SK-N-SH (cell line): ENCODE measurements at regions not wholly inside any gene's neighbourhood (a gene's known extent, or its start where the extent isn't known, plus 50 kb on each side); places are given as distances from the start of the nearest gene placed in this dataset.
"Not testable (repeated sequence)": the region's sequence is repeated elsewhere in the genome, so short reads cannot be mapped to it uniquely, and the experiment has no call there.

ENCODE experiments used
- CTCF ChIA-PET: fragments of 300-600, 350-600 bp; formaldehyde crosslinking; extraction: SDS; loops from one replicate; lab custom pipeline; 2021; lab: Yijun Ruan, JAX
- POLR2A ChIA-PET: fragments of 350-600 bp; sonication (Branson Sonifier 250); formaldehyde crosslinking; extraction: SDS; loops from one replicate; lab custom pipeline; 2020; ENCODE audit warnings: antibody characterized with exemption, inconsistent platforms; lab: Yijun Ruan, JAX
- DNase-seq: peaks from one replicate; pipeline ENCODE4 v3.0.0; 2012
- H2AFZ ChIP-seq: fragments of 200-600 bp; sonication (generic); 2 replicates; pipeline ENCODE4 v1.8.1; 2016; ENCODE audit warnings: antibody characterized with exemption, mild to moderate bottlenecking, low read depth
- H3F3A ChIP-seq: fragments of 200-600 bp; sonication (generic); replicated peaks from 2 replicates; pipeline ENCODE3; 2016; ENCODE audit warnings: antibody characterized with exemption, mild to moderate bottlenecking; ENCODE audit not compliant: insufficient read depth
- H3K27ac ChIP-seq, 2 experiments: fragments of 200-500 bp in 1 of 2; fragments of 200-600 bp in 1 of 2; sonication (Bioruptor generic) in 1 of 2; sonication (generic), shearing (Covaris generic) in 1 of 2; 2 replicates each; pipeline versions ENCODE4 v1.5.1 to v1.6.1; 2014 to 2016; ENCODE audit warnings: low read depth in 2 of 2, inconsistent platforms in 1 of 2, low read length in 1 of 2, mild to moderate bottlenecking in 1 of 2, mixed read lengths in 1 of 2
- H3K27me3 ChIP-seq: fragments of 200-600 bp; sonication (generic), shearing (Covaris generic); 2 replicates; pipeline ENCODE4 v1.6.1; 2016; ENCODE audit warnings: mixed run types; ENCODE audit not compliant: insufficient read depth
- H3K36me3 ChIP-seq, 2 experiments: fragments of 200-500 bp in 1 of 2; fragments of 200-600 bp in 1 of 2; sonication (Bioruptor generic) in 1 of 2; sonication (generic) in 1 of 2; replicated peaks in 1 of 2; 2 replicates each; pipeline versions ENCODE3 to v1.5.1; 2014 to 2016; ENCODE audit warnings: low read length in 1 of 2, mild to moderate bottlenecking in 1 of 2; ENCODE audit not compliant: insufficient read depth in 2 of 2, control insufficient read depth in 1 of 2
- H3K4me1 ChIP-seq, 2 experiments: fragments of 200-500 bp in 1 of 2; fragments of 200-600 bp in 1 of 2; sonication (Bioruptor generic) in 1 of 2; sonication (generic), shearing (Covaris generic) in 1 of 2; 2 replicates each; pipeline versions ENCODE4 v1.5.1 to v1.6.1; 2014 to 2016; ENCODE audit warnings: low read depth in 1 of 2, low read length in 1 of 2, mixed run types in 1 of 2; ENCODE audit not compliant: insufficient read depth in 2 of 2, control insufficient read depth in 1 of 2
- H3K4me2 ChIP-seq: fragments of 200-600 bp; sonication (generic), shearing (Covaris generic); 2 replicates; pipeline ENCODE4 v1.6.1; 2017; ENCODE audit warnings: mixed run types
- H3K4me3 ChIP-seq, 2 experiments: fragments of 200-500 bp in 1 of 2; fragments of 200-600 bp in 1 of 2; sonication (Bioruptor generic) in 1 of 2; sonication (generic), shearing (Covaris generic) in 1 of 2; 2 replicates each; pipeline versions ENCODE4 v1.5.1 to v1.8.1; 2014 to 2016; ENCODE audit warnings: low read depth in 2 of 2, inconsistent platforms in 1 of 2, low read length in 1 of 2, mild to moderate bottlenecking in 1 of 2, mixed read lengths in 1 of 2, moderate library complexity in 1 of 2
- H3K79me2 ChIP-seq: fragments of 200-600 bp; sonication (generic); 2 replicates; pipeline ENCODE4 v1.8.1; 2017; ENCODE audit warnings: mild to moderate bottlenecking; ENCODE audit not compliant: insufficient read depth
- H3K9ac ChIP-seq: fragments of 200-600 bp; sonication (generic); 2 replicates; pipeline ENCODE4 v1.6.1; 2017; ENCODE audit warnings: mixed run types
- H3K9me2 ChIP-seq: fragments of 200-600 bp; sonication (generic); 2 replicates; pipeline ENCODE4 v1.6.1; 2017; ENCODE audit warnings: mixed run types
- H3K9me3 ChIP-seq: fragments of 200-600 bp; sonication (generic); 2 replicates; pipeline ENCODE4 v1.6.1; 2017; ENCODE audit warnings: mixed run types, mild to moderate bottlenecking, moderate library complexity
- H4K20me1 ChIP-seq: fragments of 200-600 bp; sonication (generic); 2 replicates; pipeline ENCODE4 v1.6.1; 2017; ENCODE audit warnings: mild to moderate bottlenecking, mixed run types; ENCODE audit not compliant: insufficient read depth
- CHD2 ChIP-seq: fragments of 150-350 bp; IDR thresholded peaks from 2 replicates; pipeline ENCODE4 v1.6.1; 2018; ENCODE audit warnings: low read length; ENCODE audit not compliant: partially characterized antibody
- ELF1 ChIP-seq: IDR thresholded peaks from 2 replicates; pipeline ENCODE4 v1.4.0; 2012
- EP300 ChIP-seq, 2 experiments: IDR thresholded peaks; 2 replicates each; pipeline versions ENCODE4 v1.4.0 to v1.6.1; 2012; ENCODE audit warnings: borderline replicate concordance in 1 of 2, low read depth in 1 of 2, low read length in 1 of 2
- GABPA ChIP-seq: IDR thresholded peaks from 2 replicates; pipeline ENCODE4 v1.4.0; 2012; ENCODE audit warnings: low read depth, mild to moderate bottlenecking
- GATA2 ChIP-seq: sonication (generic); formaldehyde crosslinking; IDR thresholded peaks from 2 replicates; pipeline ENCODE4 v1.5.0; 2020; ENCODE audit warnings: mild to moderate bottlenecking, missing genetic modification reagents
- MEF2A ChIP-seq: IDR thresholded peaks from 2 replicates; pipeline ENCODE4 v1.4.0; 2012; ENCODE audit warnings: low read depth, borderline replicate concordance
- MXI1 ChIP-seq: IDR thresholded peaks from 2 replicates; pipeline ENCODE4 v1.6.1; 2012; ENCODE audit warnings: mild to moderate bottlenecking, low read depth, low read length, improper control_type of control experiment
- NFIC ChIP-seq: IDR thresholded peaks from 2 replicates; pipeline ENCODE4 v1.4.0; 2012; ENCODE audit warnings: borderline replicate concordance
- RFX5 ChIP-seq: IDR thresholded peaks from 2 replicates; pipeline ENCODE4 v1.6.1; 2012; ENCODE audit warnings: mild to moderate bottlenecking, improper control_type of control experiment, low read length
- RXRA ChIP-seq: IDR thresholded peaks from 2 replicates; pipeline ENCODE4 v1.4.0; 2012; ENCODE audit warnings: low read depth, mild to moderate bottlenecking, borderline replicate concordance
- SMC3 ChIP-seq: IDR thresholded peaks from 2 replicates; pipeline ENCODE4 v1.6.1; 2012; ENCODE audit warnings: low read depth, low read length, improper control_type of control experiment
- TEAD4 ChIP-seq: IDR thresholded peaks from 2 replicates; pipeline ENCODE4 v1.4.0; 2012; ENCODE audit warnings: mild to moderate bottlenecking, borderline replicate concordance; ENCODE audit not compliant: insufficient read depth
- WGBS: methylation state at CpG from one replicate; pipeline ENCODE4 v1.1.6; 2017; ENCODE audit warnings: low lambda C conversion rate; 5-methylcytosine and 5-hydroxymethylcytosine counted together
- TF ChIP-seq, protein P1 (sequence below): IDR thresholded peaks from 2 replicates; pipeline ENCODE4 v1.4.0; 2012; ENCODE audit warnings: low read depth, borderline replicate concordance
- TF ChIP-seq, protein P2 (sequence below): fragments of 200-600 bp; sonication (generic); IDR thresholded peaks from 2 replicates; pipeline ENCODE4 v1.6.1; 2017; ENCODE audit warnings: antibody characterized with exemption, mild to moderate bottlenecking, moderate library complexity
- TF ChIP-seq, protein P3 (sequence below): fragments of 150-350 bp; IDR thresholded peaks from 2 replicates; pipeline ENCODE4 v1.6.1; 2016; ENCODE audit warnings: mild to moderate bottlenecking, low read depth, low read length
- TF ChIP-seq, protein P4 (sequence below): IDR thresholded peaks from 2 replicates; pipeline ENCODE4 v1.6.1; 2012; ENCODE audit warnings: mild to moderate bottlenecking, low read depth, low read length, moderate library complexity

DNA sequence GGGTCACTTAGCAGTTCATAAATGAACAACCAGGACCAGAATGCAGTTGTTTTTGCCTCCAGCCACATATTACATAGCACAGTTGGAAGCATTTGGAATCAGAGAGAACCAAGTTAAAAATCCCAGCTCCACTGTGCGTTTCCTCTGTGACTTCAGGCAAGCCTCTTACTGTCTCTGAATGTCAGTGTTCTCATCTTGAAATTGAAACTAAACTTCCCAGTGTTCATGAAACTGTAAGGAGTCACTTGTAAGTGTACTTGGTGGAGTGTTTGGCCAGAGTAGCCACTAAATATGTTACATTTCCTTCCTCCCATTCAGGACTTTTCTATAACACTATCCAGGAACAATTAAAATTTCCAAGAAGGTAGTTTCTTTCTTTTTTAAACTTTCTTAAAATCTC lies 276.8 kb downstream of the KCNRG start:
- Histone ChIP-seq H3K4me1 (no peaks in the 10 kb centered on the region), H4K20me1 (no peaks in the 10 kb centered on the region), H3K27ac (no peak overlapping the region), H3K4me2 (no peak overlapping the region), H3K27me3 (no peaks in the 10 kb centered on the region), H3K36me3 (no peaks in the 10 kb centered on the region), H3F3A (no peaks in the 10 kb centered on the region), H3K9ac (no peak overlapping the region), H2AFZ (no peak overlapping the region), H3K9me3 (no peaks in the 10 kb centered on the region), H3K9me2 (no peaks in the 10 kb centered on the region), H3K79me2 (no peaks in the 10 kb centered on the region), H3K4me3 (no peak overlapping the region)
- TF ChIP-seq NFIC (no peak), MEF2A (no peak), RFX5 (no peak), SMC3 (no peak), TEAD4 (no peak), CHD2 (no peak), MXI1 (no peak), GABPA (no peak), ELF1 (no peak), GATA2 (CRISPR knock-in tag) (no peak), RXRA (no peak), EP300 (IDR thresholded peaks at IDR 0.05; ENCODE audit: borderline replicate concordance in 1 of 2, low read depth in 1 of 2, low read length in 1 of 2) (no peak)
- TF ChIP-seq, protein P1, sequence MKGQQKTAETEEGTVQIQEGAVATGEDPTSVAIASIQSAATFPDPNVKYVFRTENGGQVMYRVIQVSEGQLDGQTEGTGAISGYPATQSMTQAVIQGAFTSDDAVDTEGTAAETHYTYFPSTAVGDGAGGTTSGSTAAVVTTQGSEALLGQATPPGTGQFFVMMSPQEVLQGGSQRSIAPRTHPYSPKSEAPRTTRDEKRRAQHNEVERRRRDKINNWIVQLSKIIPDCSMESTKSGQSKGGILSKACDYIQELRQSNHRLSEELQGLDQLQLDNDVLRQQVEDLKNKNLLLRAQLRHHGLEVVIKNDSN: no peak
- TF ChIP-seq, protein P2, sequence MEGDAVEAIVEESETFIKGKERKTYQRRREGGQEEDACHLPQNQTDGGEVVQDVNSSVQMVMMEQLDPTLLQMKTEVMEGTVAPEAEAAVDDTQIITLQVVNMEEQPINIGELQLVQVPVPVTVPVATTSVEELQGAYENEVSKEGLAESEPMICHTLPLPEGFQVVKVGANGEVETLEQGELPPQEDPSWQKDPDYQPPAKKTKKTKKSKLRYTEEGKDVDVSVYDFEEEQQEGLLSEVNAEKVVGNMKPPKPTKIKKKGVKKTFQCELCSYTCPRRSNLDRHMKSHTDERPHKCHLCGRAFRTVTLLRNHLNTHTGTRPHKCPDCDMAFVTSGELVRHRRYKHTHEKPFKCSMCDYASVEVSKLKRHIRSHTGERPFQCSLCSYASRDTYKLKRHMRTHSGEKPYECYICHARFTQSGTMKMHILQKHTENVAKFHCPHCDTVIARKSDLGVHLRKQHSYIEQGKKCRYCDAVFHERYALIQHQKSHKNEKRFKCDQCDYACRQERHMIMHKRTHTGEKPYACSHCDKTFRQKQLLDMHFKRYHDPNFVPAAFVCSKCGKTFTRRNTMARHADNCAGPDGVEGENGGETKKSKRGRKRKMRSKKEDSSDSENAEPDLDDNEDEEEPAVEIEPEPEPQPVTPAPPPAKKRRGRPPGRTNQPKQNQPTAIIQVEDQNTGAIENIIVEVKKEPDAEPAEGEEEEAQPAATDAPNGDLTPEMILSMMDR: no peak
- TF ChIP-seq, protein P3, sequence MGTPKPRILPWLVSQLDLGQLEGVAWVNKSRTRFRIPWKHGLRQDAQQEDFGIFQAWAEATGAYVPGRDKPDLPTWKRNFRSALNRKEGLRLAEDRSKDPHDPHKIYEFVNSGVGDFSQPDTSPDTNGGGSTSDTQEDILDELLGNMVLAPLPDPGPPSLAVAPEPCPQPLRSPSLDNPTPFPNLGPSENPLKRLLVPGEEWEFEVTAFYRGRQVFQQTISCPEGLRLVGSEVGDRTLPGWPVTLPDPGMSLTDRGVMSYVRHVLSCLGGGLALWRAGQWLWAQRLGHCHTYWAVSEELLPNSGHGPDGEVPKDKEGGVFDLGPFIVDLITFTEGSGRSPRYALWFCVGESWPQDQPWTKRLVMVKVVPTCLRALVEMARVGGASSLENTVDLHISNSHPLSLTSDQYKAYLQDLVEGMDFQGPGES: no peak
- TF ChIP-seq, protein P4, sequence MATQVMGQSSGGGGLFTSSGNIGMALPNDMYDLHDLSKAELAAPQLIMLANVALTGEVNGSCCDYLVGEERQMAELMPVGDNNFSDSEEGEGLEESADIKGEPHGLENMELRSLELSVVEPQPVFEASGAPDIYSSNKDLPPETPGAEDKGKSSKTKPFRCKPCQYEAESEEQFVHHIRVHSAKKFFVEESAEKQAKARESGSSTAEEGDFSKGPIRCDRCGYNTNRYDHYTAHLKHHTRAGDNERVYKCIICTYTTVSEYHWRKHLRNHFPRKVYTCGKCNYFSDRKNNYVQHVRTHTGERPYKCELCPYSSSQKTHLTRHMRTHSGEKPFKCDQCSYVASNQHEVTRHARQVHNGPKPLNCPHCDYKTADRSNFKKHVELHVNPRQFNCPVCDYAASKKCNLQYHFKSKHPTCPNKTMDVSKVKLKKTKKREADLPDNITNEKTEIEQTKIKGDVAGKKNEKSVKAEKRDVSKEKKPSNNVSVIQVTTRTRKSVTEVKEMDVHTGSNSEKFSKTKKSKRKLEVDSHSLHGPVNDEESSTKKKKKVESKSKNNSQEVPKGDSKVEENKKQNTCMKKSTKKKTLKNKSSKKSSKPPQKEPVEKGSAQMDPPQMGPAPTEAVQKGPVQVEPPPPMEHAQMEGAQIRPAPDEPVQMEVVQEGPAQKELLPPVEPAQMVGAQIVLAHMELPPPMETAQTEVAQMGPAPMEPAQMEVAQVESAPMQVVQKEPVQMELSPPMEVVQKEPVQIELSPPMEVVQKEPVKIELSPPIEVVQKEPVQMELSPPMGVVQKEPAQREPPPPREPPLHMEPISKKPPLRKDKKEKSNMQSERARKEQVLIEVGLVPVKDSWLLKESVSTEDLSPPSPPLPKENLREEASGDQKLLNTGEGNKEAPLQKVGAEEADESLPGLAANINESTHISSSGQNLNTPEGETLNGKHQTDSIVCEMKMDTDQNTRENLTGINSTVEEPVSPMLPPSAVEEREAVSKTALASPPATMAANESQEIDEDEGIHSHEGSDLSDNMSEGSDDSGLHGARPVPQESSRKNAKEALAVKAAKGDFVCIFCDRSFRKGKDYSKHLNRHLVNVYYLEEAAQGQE: no peak
- DNase-seq: no peak
- ChIA-PET POLR2A (no interaction called here), CTCF (interaction anchor here (1.2 to 1.5 kb wide), 3 partner anchors 9 to 12 kb away, joined by 3 to 4 read pairs (median 3); no protein-coding TSS in a partner anchor)
- WGBS: 100% methylated on average over 1 of the region's 1 CpG

DNA sequence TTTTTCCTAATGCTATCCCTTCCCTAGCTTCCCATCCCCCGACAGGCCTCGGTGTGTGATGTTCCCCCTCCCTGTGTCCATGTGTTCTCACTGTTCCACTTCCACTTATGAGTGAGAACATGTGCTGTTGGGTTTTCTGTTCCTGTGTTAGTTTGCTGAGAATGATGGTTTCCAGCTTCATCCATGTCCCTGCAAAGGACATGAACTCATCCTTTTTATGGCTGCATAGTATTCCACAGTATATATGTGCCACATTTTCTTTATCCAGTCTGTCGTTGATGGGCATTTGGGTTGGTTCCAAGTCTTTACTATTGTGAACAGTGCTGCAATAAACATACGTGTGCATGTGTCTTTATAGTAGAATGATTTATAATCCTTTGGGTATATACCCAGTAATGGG lies 279.2 kb downstream of the KCNRG start:
- H3K27ac ChIP-seq, CTCF ChIA-PET, H3K27me3 ChIP-seq, H3K4me3 ChIP-seq, H3K4me2 ChIP-seq, POLR2A ChIA-PET, DNase-seq, H2AFZ ChIP-seq, H3K79me2 ChIP-seq, H4K20me1 ChIP-seq, H3K36me3 ChIP-seq, H3K9ac ChIP-seq, H3K9me2 ChIP-seq, H3K9me3 ChIP-seq, H3F3A ChIP-seq, H3K4me1 ChIP-seq: not testable (repeated sequence)
- WGBS: 61% methylated on average over 4 of the region's 4 CpGs
